GM19468 (cell line): ENCODE measurements at regions not wholly inside any gene's neighbourhood (a gene's known extent, or its start where the extent isn't known, plus 50 kb on each side); places are given as distances from the start of the nearest gene placed in this dataset.
A peak's percentile ranks its signal among the peaks of the same experiment; 100 is the strongest.

Source experiments
- ATAC-seq: cut with Tn5 transposase; IDR thresholded peaks from one replicate; pipeline ENCODE4 v1.9.1; 2021; ENCODE audit warnings: mild to moderate bottlenecking, moderate library complexity, moderate number of reproducible peaks; ENCODE audit not compliant: unreplicated experiment; ENCODE audit errors: extremely low read depth

- ATAC-seq = no peak
These were observed 305.7 kb upstream of the NOCT start for GRCh38 chr4:138709859-138710258.

GRCh38 chr4:138707746-138708677, 307.6 kb upstream of the NOCT start:
- no peak for ATAC-seq

- ATAC-seq = no peak
These were observed 309.4 kb upstream of the NOCT start for GRCh38 chr4:138706201-138706600.

- no peak for ATAC-seq
These were observed 313.3 kb upstream of the NOCT start for GRCh38 chr4:138702190-138702824.

- ATAC-seq = no peak
These were observed 316.9 kb upstream of the NOCT start for GRCh38 chr4:138698641-138699040.

- ATAC-seq = no peak
These were observed 317.7 kb upstream of the NOCT start for GRCh38 chr4:138697851-138698250.

- ATAC-seq = no peak
These were observed 318.8 kb upstream of the NOCT start for GRCh38 chr4:138696771-138697170.

GRCh38 chr4:138696058-138696457, 319.5 kb upstream of the NOCT start:
- no peak for ATAC-seq

- ATAC-seq = no peak
These were observed 322.1 kb upstream of the NOCT start for GRCh38 chr4:138693526-138693925.

- no peak for ATAC-seq
These were observed 323.2 kb upstream of the NOCT start for GRCh38 chr4:138692411-138692810.

- ATAC-seq = no peak
These were observed 326.0 kb upstream of the NOCT start for GRCh38 chr4:138689593-138689992.

GRCh38 chr4:138689187-138689586, 326.4 kb upstream of the NOCT start:
- ATAC-seq = no peak

- ATAC-seq = no peak
These were observed 327.0 kb upstream of the NOCT start for GRCh38 chr4:138688408-138689085.

- ATAC-seq = no peak
These were observed 329.3 kb upstream of the NOCT start for GRCh38 chr4:138686106-138686835.

- ATAC-seq = no peak
These were observed 330.3 kb upstream of the NOCT start for GRCh38 chr4:138685316-138685715.

GRCh38 chr4:138680989-138681604, 334.5 kb upstream of the NOCT start:
- peak; percentile 53 for ATAC-seq

- no peak for ATAC-seq
These were observed 335.3 kb upstream of the NOCT start for GRCh38 chr4:138680256-138680655.

GRCh38 chr4:138678985-138679746, 336.4 kb upstream of the NOCT start:
- no peak for ATAC-seq

- ATAC-seq = no peak
These were observed 337.8 kb upstream of the NOCT start for GRCh38 chr4:138677748-138678147.
